Tibial artery (tissue), 4 donors: ENCODE measurements at regions not wholly inside any gene's neighbourhood (a gene's known extent, or its start where the extent isn't known, plus 50 kb on each side); places are given as distances from the start of the nearest gene placed in this dataset.

Source experiments
- DNase-seq, 2 donors: peaks; one replicate each; pipeline ENCODE4 v3.0.0-alpha.2; 2019
- H3K27ac ChIP-seq, 2 donors: fragments of 200-600 bp; sonication (generic) in 1 of 2; 1 replicate in 1 of 2; 2 replicates in 1 of 2; pipeline ENCODE4 v1.5.1; 2018 to 2019; ENCODE audit warnings: mild to moderate bottlenecking in 1 of 2
- H3K27me3 ChIP-seq, 2 donors: fragments of 200-600 bp; sonication (generic) in 1 of 2; one replicate each; pipeline versions ENCODE4 v1.5.1 to v1.6.0; 2016 to 2019
- H3K36me3 ChIP-seq, 3 donors: fragments of 200-600 bp; sonication (generic) in 2 of 3; one replicate each; pipeline ENCODE4 v1.5.1; 2016 to 2019; ENCODE audit warnings: mild to moderate bottlenecking in 2 of 3
- H3K4me1 ChIP-seq, 4 donors: fragments of 200-600 bp; sonication (generic) in 2 of 4; 1 replicate in 3 of 4; 2 replicates in 1 of 4; pipeline ENCODE4 v1.5.1; 2016 to 2019
- H3K4me3 ChIP-seq, 2 donors: fragments of 200-600 bp; sonication (generic) in 1 of 2; 1 replicate in 1 of 2; 2 replicates in 1 of 2; pipeline ENCODE4 v1.5.1; 2018 to 2019; ENCODE audit warnings: mild to moderate bottlenecking in 2 of 2
- H3K9me3 ChIP-seq, 3 donors: fragments of 200-600 bp; sonication (generic) in 1 of 3; one replicate each; pipeline ENCODE4 v1.5.1; 2016 to 2019
- CTCF ChIP-seq, 2 experiments: fragments of 200-600 bp in 1 of 2; fragments of 450-650 bp in 1 of 2; IDR thresholded peaks; one replicate each; pipeline ENCODE4 v1.5.1; 2017 to 2019; ENCODE audit warnings: antibody characterized with exemption in 2 of 2, mild to moderate bottlenecking in 1 of 2, moderate library complexity in 1 of 2
- intact Hi-C: fragments of 100-400 bp; cut with DNase I; formaldehyde crosslinking; loops from one replicate; pipeline ENCODE4 v1.15.0; 2023; ENCODE audit warnings: low total_unique reads

- Histone ChIP-seq H3K4me1 (no peaks in the 10 kb centered on the region), H3K27ac (no peak overlapping the region), H3K27me3 (no peaks in the 10 kb centered on the region), H3K9me3 (no peaks in the 10 kb centered on the region), H3K36me3 (no peaks in the 10 kb centered on the region), H3K4me3 (no peak overlapping the region)
- intact Hi-C loops = no loop called here
- no peak for TF ChIP-seq CTCF (IDR thresholded peaks at IDR 0.05)
- DNase-seq = no peak
Observed at GRCh38 chr4:132619968-132620367, 529.1 kb upstream of the PCDH10 start.

GRCh38 chr4:132642016-132642817 is 506.9 kb upstream of the PCDH10 start:
- intact Hi-C loops = no loop called here
- Histone ChIP-seq H3K4me1 (no peaks in the 10 kb centered on the region), H3K9me3 (no peaks in the 10 kb centered on the region), H3K4me3 (no peak overlapping the region), H3K36me3 (no peaks in the 10 kb centered on the region), H3K27me3 (no peaks in the 10 kb centered on the region), H3K27ac (no peak overlapping the region)
- TF ChIP-seq CTCF (IDR thresholded peaks at IDR 0.05) = peak; percentile 20 to 40
- no peak for DNase-seq

- no peak overlapping the region for H3K4me3 ChIP-seq
- no peak for TF ChIP-seq CTCF (IDR thresholded peaks at IDR 0.05)
Observed at GRCh38 chr4:132646186-132646585, 502.9 kb upstream of the PCDH10 start.

GRCh38 chr4:132651196-132651595 is 497.9 kb upstream of the PCDH10 start:
- no peaks in the 10 kb centered on the region for H3K4me1 ChIP-seq

More at GRCh38 chr4:132646186-132646585, 502.9 kb upstream of the PCDH10 start:
- Histone ChIP-seq H3K36me3 (no peaks in the 10 kb centered on the region), H3K27ac (no peak overlapping the region), H3K4me1 (no peaks in the 10 kb centered on the region), H3K9me3 (no peaks in the 10 kb centered on the region), H3K27me3 (no peaks in the 10 kb centered on the region)
- DNase-seq = no peak
- intact Hi-C loops = no loop called here

GRCh38 chr4:132660181-132660580 is 488.9 kb upstream of the PCDH10 start:
- peaks cover 0 to 3% (median 0%) of the 10 kb centered on the region in 3 donors for H3K9me3 ChIP-seq
- no peak overlapping the region for H3K27ac ChIP-seq
- no peak for DNase-seq
- no peaks in the 10 kb centered on the region for H3K4me1 ChIP-seq
- H3K36me3 ChIP-seq = no peaks in the 10 kb centered on the region
- intact Hi-C loops = no loop called here
- no peaks in the 10 kb centered on the region for H3K27me3 ChIP-seq
- no peak for TF ChIP-seq CTCF (IDR thresholded peaks at IDR 0.05)
- H3K4me3 ChIP-seq = no peak overlapping the region

More at GRCh38 chr4:132651196-132651595, 497.9 kb upstream of the PCDH10 start:
- H3K4me3 ChIP-seq = no peak overlapping the region
- H3K36me3 ChIP-seq = no peaks in the 10 kb centered on the region
- intact Hi-C loops = no loop called here
- H3K27ac ChIP-seq = no peak overlapping the region
- no peak for DNase-seq
- no peaks in the 10 kb centered on the region for H3K27me3 ChIP-seq
- no peaks in the 10 kb centered on the region for H3K9me3 ChIP-seq
- no peak for TF ChIP-seq CTCF (IDR thresholded peaks at IDR 0.05)
